IPS-18a (cell line): ENCODE measurements at regions not wholly inside any gene's neighbourhood (a gene's known extent, or its start where the extent isn't known, plus 50 kb on each side); places are given as distances from the start of the nearest gene placed in this dataset.

Source experiments
- H3K27ac ChIP-seq: one replicate; pipeline ENCODE4 v1.5.1; 2013; ENCODE audit warnings: low read length
- H3K27me3 ChIP-seq: one replicate; pipeline ENCODE4 v1.6.1; 2013; ENCODE audit warnings: mild to moderate bottlenecking, low read length; ENCODE audit not compliant: control insufficient read depth, insufficient read depth
- H3K36me3 ChIP-seq: one replicate; pipeline ENCODE4 v1.6.1; 2013; ENCODE audit warnings: low read depth, low read length; ENCODE audit not compliant: control insufficient read depth
- H3K4me1 ChIP-seq: one replicate; pipeline ENCODE4 v1.6.1; 2013; ENCODE audit warnings: low read depth, low read length; ENCODE audit not compliant: control insufficient read depth
- H3K4me3 ChIP-seq: one replicate; pipeline ENCODE4 v1.5.1; 2013; ENCODE audit warnings: low read length
- H3K9ac ChIP-seq: one replicate; pipeline ENCODE4 v1.6.1; 2013; ENCODE audit warnings: mild to moderate bottlenecking, low read length, moderate library complexity
- H3K9me3 ChIP-seq: one replicate; pipeline ENCODE4 v1.6.1; 2013; ENCODE audit warnings: low read depth, low read length; ENCODE audit not compliant: control insufficient read depth

DNA sequence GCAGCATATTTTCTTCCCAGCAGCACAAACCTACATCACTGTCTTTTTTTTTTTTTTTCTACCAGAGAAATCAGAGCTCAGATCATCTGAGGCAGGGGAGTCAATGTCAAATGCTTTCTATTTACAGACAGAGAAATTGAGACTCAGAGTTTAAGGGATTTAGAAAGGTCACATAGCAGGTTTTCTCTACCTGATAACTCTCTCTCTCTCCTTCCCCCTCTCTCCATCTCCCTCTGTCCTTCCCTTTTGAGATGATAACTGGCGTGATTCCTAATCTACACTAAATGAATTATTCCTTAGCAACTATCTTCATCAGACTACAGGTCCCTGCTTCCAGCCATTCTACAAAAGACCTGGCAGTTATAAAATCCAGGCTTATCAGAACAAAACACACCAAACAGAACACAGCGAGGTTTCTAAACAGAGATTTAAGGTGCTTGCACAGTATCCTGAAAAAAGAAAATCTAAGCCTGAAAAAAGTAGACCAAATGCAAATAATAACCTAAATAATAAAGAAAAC, 161.6 kb upstream of the PKDCC start:
- Histone ChIP-seq H3K27ac (no peak overlapping the region), H3K36me3 (no peaks in the 10 kb centered on the region), H3K4me3 (no peak overlapping the region), H3K9ac (no peak overlapping the region), H3K27me3 (no peaks in the 10 kb centered on the region), H3K9me3 (no peaks in the 10 kb centered on the region), H3K4me1 (no peaks in the 10 kb centered on the region)

DNA sequence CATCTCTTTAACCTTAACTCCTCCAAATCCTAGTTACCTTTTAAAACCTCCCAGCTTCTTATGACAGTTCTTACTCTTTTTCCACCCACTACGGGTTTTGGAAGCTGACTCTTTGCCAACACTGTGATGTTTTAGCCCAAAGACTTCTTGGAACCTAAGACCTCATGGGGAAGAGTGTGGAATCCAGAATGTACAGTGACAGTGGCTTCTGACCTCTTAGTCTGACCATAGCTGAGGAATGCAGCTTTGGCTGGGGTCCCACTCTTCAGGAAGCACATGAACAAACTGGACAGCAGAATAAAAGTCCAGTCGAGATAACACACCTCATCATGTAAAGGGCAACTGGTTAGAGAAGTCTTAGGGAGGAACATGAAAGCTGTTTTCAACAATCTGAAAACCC, 161.1 kb upstream of the PKDCC start:
- Histone ChIP-seq H3K4me3 (no peak overlapping the region), H3K36me3 (no peaks in the 10 kb centered on the region), H3K27ac (no peak overlapping the region), H3K4me1 (no peaks in the 10 kb centered on the region), H3K27me3 (no peaks in the 10 kb centered on the region), H3K9me3 (no peaks in the 10 kb centered on the region), H3K9ac (no peak overlapping the region)

DNA sequence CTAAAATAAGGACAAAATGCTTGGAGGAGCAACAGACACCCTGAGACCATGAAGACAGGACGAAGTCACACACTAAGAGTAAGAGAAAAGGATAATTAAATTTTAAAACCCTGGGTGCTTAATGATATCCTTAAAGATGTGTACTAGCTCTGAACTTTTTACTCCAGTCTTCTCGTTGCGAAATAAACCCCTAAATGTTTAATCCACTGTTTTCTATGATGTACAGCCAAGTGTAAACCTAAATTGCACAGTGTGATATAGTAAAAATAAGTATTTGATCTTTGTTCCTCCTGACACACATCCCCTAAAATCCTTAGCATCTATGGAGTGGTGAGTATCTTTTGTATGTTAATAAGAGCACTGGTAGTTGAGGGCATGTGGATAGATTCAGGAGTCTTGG, 157.5 kb upstream of the PKDCC start:
- no peaks in the 10 kb centered on the region for H3K4me1 ChIP-seq
- H3K27me3 ChIP-seq = no peaks in the 10 kb centered on the region
- no peaks in the 10 kb centered on the region for H3K36me3 ChIP-seq
- H3K4me3 ChIP-seq = no peak overlapping the region
- H3K9ac ChIP-seq = no peak overlapping the region
- no peaks in the 10 kb centered on the region for H3K9me3 ChIP-seq
- no peak overlapping the region for H3K27ac ChIP-seq

DNA sequence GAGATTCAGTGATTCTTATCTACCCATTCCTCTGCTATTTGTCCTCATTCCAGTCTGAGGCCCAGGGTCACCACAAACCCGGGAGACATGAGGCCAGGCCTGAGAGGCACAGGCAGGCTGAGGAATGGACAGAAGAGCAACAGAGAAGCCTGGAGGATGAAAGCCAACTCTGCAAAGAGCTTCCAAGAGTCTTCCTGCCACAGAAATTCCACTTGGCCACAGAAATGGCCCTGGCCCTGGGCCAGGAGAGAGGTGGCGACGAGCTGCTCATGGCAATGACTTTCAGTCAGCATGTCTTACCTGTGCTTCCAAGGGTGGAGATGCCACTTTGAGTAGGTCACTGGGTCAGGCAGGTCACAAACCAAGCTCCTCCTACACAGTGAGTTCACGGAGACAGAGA, 155.3 kb upstream of the PKDCC start:
- no peak overlapping the region for H3K9ac ChIP-seq
- H3K36me3 ChIP-seq = no peaks in the 10 kb centered on the region
- H3K4me3 ChIP-seq = no peak overlapping the region
- no peak overlapping the region for H3K27ac ChIP-seq
- no peaks in the 10 kb centered on the region for H3K4me1 ChIP-seq
- H3K27me3 ChIP-seq = no peaks in the 10 kb centered on the region
- no peaks in the 10 kb centered on the region for H3K9me3 ChIP-seq

DNA sequence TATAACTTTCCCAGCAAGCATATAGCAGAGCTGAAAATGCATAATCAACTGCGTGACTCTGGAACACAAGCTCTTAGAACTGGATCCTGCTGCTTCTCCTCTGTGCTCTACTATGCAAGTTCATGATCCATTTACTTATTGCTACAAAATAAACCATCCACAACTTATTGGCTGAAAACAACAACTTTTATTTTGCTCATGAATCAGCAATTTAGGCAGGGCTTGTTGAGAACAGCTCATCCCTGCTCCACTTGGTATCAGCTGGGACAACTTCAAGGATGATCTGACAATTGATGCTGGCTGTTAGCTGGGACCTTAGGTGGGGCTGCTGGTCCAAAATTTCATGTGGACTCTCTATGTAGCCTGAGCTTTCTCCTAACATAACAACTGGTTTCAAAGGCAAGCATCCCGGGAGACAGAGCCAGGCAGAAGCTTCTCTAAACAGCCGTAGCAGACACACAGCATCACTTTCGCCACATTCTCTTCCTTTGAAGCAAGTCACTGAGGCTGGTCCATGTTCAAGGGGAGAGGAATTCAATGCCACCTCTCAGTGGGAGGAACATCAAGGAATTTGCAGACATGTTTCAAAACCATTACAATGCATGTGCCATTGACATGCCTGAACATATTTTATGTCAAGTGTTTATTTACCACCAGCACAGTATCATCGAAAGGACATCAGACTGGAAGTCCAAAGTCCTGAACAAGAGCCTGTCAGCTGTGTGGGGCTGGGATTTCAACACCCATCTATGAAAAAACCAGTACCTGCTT, 153.1 kb upstream of the PKDCC start:
- no peak overlapping the region for H3K27ac ChIP-seq
- H3K9me3 ChIP-seq = no peaks in the 10 kb centered on the region
- no peak overlapping the region for H3K4me3 ChIP-seq
- H3K4me1 ChIP-seq = no peaks in the 10 kb centered on the region
- no peaks in the 10 kb centered on the region for H3K36me3 ChIP-seq
- no peaks in the 10 kb centered on the region for H3K27me3 ChIP-seq
- H3K9ac ChIP-seq = no peak overlapping the region

DNA sequence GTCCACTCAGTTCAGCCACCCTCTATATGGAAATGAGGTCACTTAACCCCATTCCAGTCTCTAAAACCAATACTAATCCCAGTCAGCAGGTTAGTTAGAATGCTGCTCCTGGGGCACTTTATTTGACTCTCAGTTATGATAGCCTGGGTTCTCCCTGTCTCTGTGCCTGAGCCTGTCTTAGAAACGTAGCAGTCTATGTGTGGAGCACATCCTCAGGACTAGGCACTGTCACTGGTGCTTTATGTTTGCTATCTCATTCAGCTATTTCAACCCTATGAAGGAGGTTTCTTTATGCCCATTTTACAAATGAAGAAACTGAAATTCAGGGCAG, 152.5 kb upstream of the PKDCC start:
- no peaks in the 10 kb centered on the region for H3K9me3 ChIP-seq
- H3K4me1 ChIP-seq = no peaks in the 10 kb centered on the region
- no peak overlapping the region for H3K9ac ChIP-seq
- no peak overlapping the region for H3K27ac ChIP-seq
- no peaks in the 10 kb centered on the region for H3K27me3 ChIP-seq
- H3K36me3 ChIP-seq = no peaks in the 10 kb centered on the region
- H3K4me3 ChIP-seq = no peak overlapping the region

DNA sequence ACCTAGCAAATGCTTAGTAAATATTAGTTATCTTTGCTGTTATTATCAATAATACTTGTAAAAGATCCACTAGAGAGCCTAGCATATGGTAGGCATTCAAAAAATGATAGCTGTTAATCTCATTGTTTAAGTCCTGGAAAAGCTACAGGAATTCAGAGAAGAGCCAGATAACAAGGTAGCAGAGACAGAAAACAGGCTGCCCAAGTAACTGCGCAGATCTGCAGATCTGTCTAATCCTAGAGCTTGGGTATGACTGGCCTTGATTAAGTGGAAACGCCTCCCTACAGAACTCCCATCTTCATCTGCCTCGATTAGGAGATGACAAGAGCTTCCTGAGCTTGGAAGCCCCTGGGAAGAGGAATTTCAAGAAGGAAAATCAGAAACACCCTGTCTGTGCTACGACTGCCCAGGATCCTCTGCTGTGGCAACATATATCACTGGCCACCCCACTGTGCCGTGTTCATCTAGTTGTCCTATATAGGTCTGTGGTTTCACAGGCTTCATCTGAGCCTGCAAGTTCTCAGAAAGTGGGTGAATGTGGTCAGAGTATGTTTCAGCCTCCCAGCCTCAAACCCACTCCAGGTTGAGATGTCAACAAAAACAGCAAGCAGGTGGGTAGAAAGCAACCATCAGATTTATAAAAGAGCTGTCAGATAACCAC, 151.5 kb upstream of the PKDCC start:
- Histone ChIP-seq H3K27me3 (no peaks in the 10 kb centered on the region), H3K27ac (no peak overlapping the region), H3K36me3 (no peaks in the 10 kb centered on the region), H3K9ac (no peak overlapping the region), H3K4me1 (no peaks in the 10 kb centered on the region), H3K4me3 (no peak overlapping the region), H3K9me3 (no peaks in the 10 kb centered on the region)

DNA sequence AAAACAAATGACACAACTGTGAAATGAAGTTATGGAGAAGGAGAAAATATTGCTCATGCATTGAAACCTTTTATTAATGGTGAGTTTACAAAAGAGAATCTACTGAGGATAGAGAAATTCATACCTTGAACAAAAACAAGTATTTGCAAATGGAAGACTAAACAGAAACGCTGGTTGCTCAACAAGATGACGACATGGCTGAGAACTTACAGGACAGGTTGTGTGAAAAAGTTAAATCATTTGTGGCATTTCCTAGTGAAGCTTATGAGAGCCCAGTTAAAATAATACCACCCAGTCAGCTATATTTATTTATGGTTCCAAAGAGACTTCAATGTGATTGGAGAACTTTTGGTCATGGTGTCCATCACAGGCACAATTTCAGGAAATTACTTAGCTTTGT, 148.6 kb upstream of the PKDCC start:
- no peaks in the 10 kb centered on the region for H3K36me3 ChIP-seq
- no peak overlapping the region for H3K27ac ChIP-seq
- no peaks in the 10 kb centered on the region for H3K4me1 ChIP-seq
- no peaks in the 10 kb centered on the region for H3K27me3 ChIP-seq
- no peaks in the 10 kb centered on the region for H3K9me3 ChIP-seq
- H3K4me3 ChIP-seq = no peak overlapping the region
- H3K9ac ChIP-seq = no peak overlapping the region

DNA sequence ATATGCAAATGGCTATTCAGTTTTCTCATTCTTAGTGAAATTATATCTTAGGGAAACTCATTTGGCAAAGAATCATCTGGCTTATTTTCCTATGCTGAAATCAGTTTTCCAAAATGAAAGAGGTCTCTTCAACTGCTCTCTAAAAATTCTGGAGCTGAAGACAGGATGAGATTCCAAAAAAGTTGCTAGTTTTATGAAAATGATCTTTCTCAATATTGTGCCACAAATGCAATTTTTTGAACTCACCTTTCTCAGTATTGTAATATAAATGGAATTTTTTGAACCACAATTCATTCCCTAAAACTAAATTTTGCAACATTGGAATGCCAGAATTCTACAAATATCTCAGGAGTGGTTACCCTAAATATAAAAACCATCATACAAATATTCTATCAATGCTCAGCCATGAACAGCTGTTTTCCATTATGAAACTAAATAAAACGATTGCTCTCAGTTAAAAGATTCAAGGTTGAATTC, 147.7 kb upstream of the PKDCC start:
- H3K27ac ChIP-seq = no peak overlapping the region
- no peaks in the 10 kb centered on the region for H3K36me3 ChIP-seq
- H3K4me1 ChIP-seq = no peaks in the 10 kb centered on the region

DNA sequence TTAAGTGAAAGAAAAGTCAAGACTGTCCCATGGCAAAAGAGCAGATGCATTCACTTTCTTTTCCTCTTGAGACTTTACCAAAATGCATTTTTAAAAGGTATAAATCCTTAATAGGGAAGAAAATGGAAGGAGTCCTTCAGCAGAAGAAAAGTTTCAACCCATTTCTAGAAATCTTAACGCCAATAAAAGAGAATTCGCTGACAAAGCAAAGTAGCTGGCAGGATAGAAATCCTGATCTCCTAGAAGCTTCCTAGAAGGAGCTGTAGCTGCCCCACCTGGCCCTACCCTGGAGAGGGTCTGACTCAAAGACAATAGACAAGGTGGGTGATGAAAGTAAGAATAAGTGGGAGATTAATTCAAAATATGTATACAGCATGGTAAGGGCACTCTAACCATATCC, 144.9 kb upstream of the PKDCC start:
- peaks cover under 1% of the 10 kb centered on the region for H3K4me1 ChIP-seq
- H3K9me3 ChIP-seq = no peaks in the 10 kb centered on the region
- H3K36me3 ChIP-seq = no peaks in the 10 kb centered on the region
- H3K27ac ChIP-seq = no peak overlapping the region
- H3K4me3 ChIP-seq = no peak overlapping the region
- H3K9ac ChIP-seq = no peak overlapping the region
- no peaks in the 10 kb centered on the region for H3K27me3 ChIP-seq

More for the DNA sequence above, 147.7 kb upstream of the PKDCC start:
- no peak overlapping the region for H3K9ac ChIP-seq
- H3K27me3 ChIP-seq = no peaks in the 10 kb centered on the region
- no peaks in the 10 kb centered on the region for H3K9me3 ChIP-seq
- no peak overlapping the region for H3K4me3 ChIP-seq

DNA sequence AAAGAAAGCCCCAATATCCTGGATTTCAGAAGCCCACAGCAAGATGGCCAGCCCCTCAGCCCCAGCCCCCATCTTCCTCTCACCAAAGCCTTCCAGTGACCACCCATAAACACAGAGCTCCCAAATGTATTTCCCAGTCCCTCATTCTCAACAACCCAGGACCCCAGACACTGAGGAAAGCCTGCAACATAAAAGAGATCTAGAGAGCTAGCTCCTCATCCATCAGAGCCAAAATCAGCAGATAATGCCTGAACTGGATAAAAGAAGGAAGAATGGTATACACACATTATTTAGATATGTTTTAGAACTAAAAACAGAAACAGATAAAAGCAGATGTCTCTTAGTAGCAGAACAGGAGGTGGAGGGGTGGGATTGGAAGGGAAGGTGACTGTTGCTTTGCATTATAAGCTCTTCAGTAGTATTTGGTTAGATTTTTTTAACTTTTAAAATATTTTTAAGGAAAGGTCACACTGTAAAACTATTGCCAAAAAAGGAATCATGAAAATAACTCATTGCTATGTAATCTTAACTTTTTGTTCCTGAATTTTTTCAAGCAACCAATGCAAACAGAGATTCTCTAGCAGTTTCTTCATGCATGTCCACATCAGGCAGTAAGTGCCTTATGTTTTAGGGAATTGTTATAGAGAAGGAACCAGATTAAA, 144.2 kb upstream of the PKDCC start:
- Histone ChIP-seq H3K9me3 (no peaks in the 10 kb centered on the region), H3K9ac (no peak overlapping the region), H3K36me3 (no peaks in the 10 kb centered on the region), H3K4me3 (no peak overlapping the region), H3K4me1 (peaks cover 3% of the 10 kb centered on the region), H3K27me3 (no peaks in the 10 kb centered on the region), H3K27ac (no peak overlapping the region)
